ENCODE measurements at regions not wholly inside any gene's neighbourhood (a gene's known extent, or its start where the extent isn't known, plus 50 kb on each side); places are given as distances from the start of the nearest gene placed in this dataset.

DNA sequence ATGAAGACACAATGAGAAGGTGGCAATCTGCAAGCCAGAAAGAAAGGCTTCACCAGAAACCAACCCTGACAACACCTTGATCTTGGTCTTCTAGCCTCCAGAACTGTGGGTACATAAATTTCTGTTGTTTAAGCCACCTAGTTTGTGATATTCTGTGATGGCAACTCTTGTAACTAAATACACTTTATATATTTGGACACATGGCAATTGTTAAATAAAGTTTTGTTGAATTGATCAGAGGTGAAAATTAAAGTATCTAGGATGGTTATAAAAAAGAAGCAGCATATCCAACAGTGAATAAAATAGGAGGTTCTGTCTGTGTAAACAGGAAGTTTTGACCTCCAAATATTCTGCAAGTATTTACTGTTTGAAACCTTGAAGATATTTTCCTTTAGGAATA lies 516.3 kb downstream of the SOX5 start:
- H3K36me3 ChIP-seq (ENCODE audit: low read depth), result no peaks in the 10 kb centered on the region
- no peak overlapping the region for H2AFZ ChIP-seq
- no peak for DNase-seq
- no peaks in the 10 kb centered on the region for H3K79me2 ChIP-seq (ENCODE audit: insufficient read depth)
- no peaks in the 10 kb centered on the region for H3F3A ChIP-seq (ENCODE audit: insufficient read depth)
- no peak overlapping the region for H3K4me3 ChIP-seq
- peaks cover 3% of the 10 kb centered on the region for H3K9me3 ChIP-seq (ENCODE audit: low read depth)
- no peaks in the 10 kb centered on the region for H3K9me2 ChIP-seq (ENCODE audit: insufficient read depth)
- in situ Hi-C loops (cut with MboI), result no loop called here
- H3K9ac ChIP-seq, result no peak overlapping the region
- H3K27me3 ChIP-seq (replicated peaks; ENCODE audit: insufficient read depth), result no peaks in the 10 kb centered on the region
- H3K4me1 ChIP-seq (ENCODE audit: insufficient read depth), result no peaks in the 10 kb centered on the region
- no peaks in the 10 kb centered on the region for H4K20me1 ChIP-seq (ENCODE audit: insufficient read depth)
- H3K27ac ChIP-seq, result no peak overlapping the region
- no peak overlapping the region for H3K4me2 ChIP-seq (ENCODE audit: unreplicated experiment)
- TF ChIP-seq EZH2 (IDR thresholded peaks at IDR 0.05; ENCODE audit: insufficient read depth, poor library complexity, severe bottlenecking) (no peak), EZH2phosphoT487 (IDR thresholded peaks at IDR 0.05; ENCODE audit: insufficient read depth, low read depth) (no peak)

DNA sequence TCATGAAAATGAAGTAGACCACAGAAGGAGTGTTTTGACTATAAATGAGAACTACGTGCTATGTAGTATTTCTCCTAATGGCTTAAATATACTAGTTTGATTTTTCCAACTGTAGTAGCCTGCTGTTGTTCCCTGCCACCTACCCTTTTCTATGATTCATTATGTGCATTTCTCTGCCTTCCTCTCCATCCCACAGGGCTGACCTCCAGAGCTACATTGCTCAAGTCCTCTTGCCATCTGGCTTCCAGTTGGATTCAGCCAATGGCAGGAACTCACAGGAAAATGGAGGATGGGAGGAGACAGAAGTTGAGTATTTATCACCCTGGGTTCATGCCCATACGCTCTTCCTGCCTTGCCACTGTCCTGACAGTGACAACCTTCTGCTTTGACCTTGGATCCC lies 515.3 kb downstream of the SOX5 start:
- no peaks in the 10 kb centered on the region for H3K27me3 ChIP-seq (replicated peaks; ENCODE audit: insufficient read depth)
- no peaks in the 10 kb centered on the region for H3K36me3 ChIP-seq (ENCODE audit: low read depth)
- in situ Hi-C loops (cut with MboI), result no loop called here
- TF ChIP-seq EZH2 (IDR thresholded peaks at IDR 0.05; ENCODE audit: insufficient read depth, poor library complexity, severe bottlenecking), result no peak
- no peak for TF ChIP-seq EZH2phosphoT487 (IDR thresholded peaks at IDR 0.05; ENCODE audit: insufficient read depth, low read depth)
- H3K4me2 ChIP-seq (ENCODE audit: unreplicated experiment), result no peak overlapping the region
- no peaks in the 10 kb centered on the region for H4K20me1 ChIP-seq (ENCODE audit: insufficient read depth)
- no peak overlapping the region for H3K27ac ChIP-seq
- 23 to 32% methylated on average over 2 of the region's 2 CpGs for WGBS, 2 experiments (ENCODE audit: low coverage in 1 of 2, low lambda C conversion rate in 2 of 2, missing lambda C conversion rate in 2 of 2)
- no peak overlapping the region for H2AFZ ChIP-seq
- no peak overlapping the region for H3K9ac ChIP-seq
- peaks cover 3% of the 10 kb centered on the region for H3K9me3 ChIP-seq (ENCODE audit: low read depth)
- no peak overlapping the region for H3K4me3 ChIP-seq
- no peaks in the 10 kb centered on the region for H3K9me2 ChIP-seq (ENCODE audit: insufficient read depth)
- H3K4me1 ChIP-seq (ENCODE audit: insufficient read depth), result no peaks in the 10 kb centered on the region
- no peaks in the 10 kb centered on the region for H3F3A ChIP-seq (ENCODE audit: insufficient read depth)
- no peaks in the 10 kb centered on the region for H3K79me2 ChIP-seq (ENCODE audit: insufficient read depth)
- no peak for DNase-seq

GRCh38 chr12:23446746-23447145 lies 502.7 kb downstream of the SOX5 start:
- no peak overlapping the region for H3K9ac ChIP-seq
- WGBS, 2 experiments (ENCODE audit: low coverage in 1 of 2, low lambda C conversion rate in 2 of 2, missing lambda C conversion rate in 2 of 2), result 0 to 3% methylated on average over 3 of the region's 3 CpGs
- no peaks in the 10 kb centered on the region for H3K79me2 ChIP-seq (ENCODE audit: insufficient read depth)
- no peaks in the 10 kb centered on the region for H3K9me2 ChIP-seq (ENCODE audit: insufficient read depth)
- no peak overlapping the region for H3K27ac ChIP-seq
- no peaks in the 10 kb centered on the region for H3K4me1 ChIP-seq (ENCODE audit: insufficient read depth)
- TF ChIP-seq EZH2 (IDR thresholded peaks at IDR 0.05; ENCODE audit: insufficient read depth, poor library complexity, severe bottlenecking) (no peak), EZH2phosphoT487 (IDR thresholded peaks at IDR 0.05; ENCODE audit: insufficient read depth, low read depth) (no peak)
- DNase-seq, result no peak
- H4K20me1 ChIP-seq (ENCODE audit: insufficient read depth), result no peaks in the 10 kb centered on the region
- no peak overlapping the region for H2AFZ ChIP-seq
- H3K4me2 ChIP-seq (ENCODE audit: unreplicated experiment), result no peak overlapping the region
- H3K27me3 ChIP-seq (replicated peaks; ENCODE audit: insufficient read depth), result no peaks in the 10 kb centered on the region
- H3K9me3 ChIP-seq (ENCODE audit: low read depth), result no peaks in the 10 kb centered on the region
- H3K4me3 ChIP-seq, result no peak overlapping the region
- no peaks in the 10 kb centered on the region for H3K36me3 ChIP-seq (ENCODE audit: low read depth)
- in situ Hi-C loops (cut with MboI), result no loop called here
- no peaks in the 10 kb centered on the region for H3F3A ChIP-seq (ENCODE audit: insufficient read depth)

DNA sequence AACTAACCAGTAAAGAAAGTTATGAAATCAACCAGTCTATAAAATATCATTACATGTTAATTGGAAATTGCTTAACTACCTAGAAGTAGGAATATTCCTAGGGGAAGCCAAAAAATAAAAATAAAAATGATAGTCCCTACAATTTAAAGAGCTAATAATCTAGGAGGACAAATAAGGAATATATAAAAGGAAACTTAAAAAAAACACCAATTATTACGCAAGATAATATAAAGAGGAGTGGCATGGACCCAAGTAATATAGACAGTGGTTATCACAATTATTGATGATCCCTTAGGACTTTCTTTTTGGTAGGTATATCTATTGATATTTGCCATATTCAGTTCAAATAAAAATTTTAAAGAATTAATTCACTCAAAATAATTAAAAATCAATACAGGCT lies 498.7 kb downstream of the SOX5 start:
- WGBS, 2 experiments (ENCODE audit: low coverage in 1 of 2, low lambda C conversion rate in 2 of 2, missing lambda C conversion rate in 2 of 2), result 35 to 39% methylated on average over 1 of the region's 1 CpG
- Histone ChIP-seq H3K4me2 (ENCODE audit: unreplicated experiment) (no peak overlapping the region), H3K9me3 (ENCODE audit: low read depth) (no peaks in the 10 kb centered on the region), H3F3A (ENCODE audit: insufficient read depth) (no peaks in the 10 kb centered on the region), H3K27me3 (replicated peaks; ENCODE audit: insufficient read depth) (no peaks in the 10 kb centered on the region), H3K27ac (no peak overlapping the region), H3K79me2 (ENCODE audit: insufficient read depth) (no peaks in the 10 kb centered on the region), H4K20me1 (ENCODE audit: insufficient read depth) (no peaks in the 10 kb centered on the region), H3K9me2 (ENCODE audit: insufficient read depth) (no peaks in the 10 kb centered on the region), H3K9ac (no peak overlapping the region), H3K4me1 (ENCODE audit: insufficient read depth) (no peaks in the 10 kb centered on the region), H2AFZ (no peak overlapping the region), H3K4me3 (no peak overlapping the region), H3K36me3 (ENCODE audit: low read depth) (no peaks in the 10 kb centered on the region)
- DNase-seq, result no peak
- in situ Hi-C loops (cut with MboI), result no loop called here
- TF ChIP-seq EZH2phosphoT487 (IDR thresholded peaks at IDR 0.05; ENCODE audit: insufficient read depth, low read depth) (no peak), EZH2 (IDR thresholded peaks at IDR 0.05; ENCODE audit: insufficient read depth, poor library complexity, severe bottlenecking) (no peak)

- Histone ChIP-seq H3K27me3 (replicated peaks; ENCODE audit: insufficient read depth) (no peaks in the 10 kb centered on the region), H3K79me2 (ENCODE audit: insufficient read depth) (no peaks in the 10 kb centered on the region), H3K36me3 (ENCODE audit: low read depth) (no peaks in the 10 kb centered on the region), H3K4me1 (ENCODE audit: insufficient read depth) (no peaks in the 10 kb centered on the region), H3K9ac (no peak overlapping the region), H3K4me2 (ENCODE audit: unreplicated experiment) (no peak overlapping the region), H3K4me3 (no peak overlapping the region), H3F3A (ENCODE audit: insufficient read depth) (no peaks in the 10 kb centered on the region), H3K9me2 (ENCODE audit: insufficient read depth) (no peaks in the 10 kb centered on the region), H2AFZ (no peak overlapping the region), H3K27ac (no peak overlapping the region), H4K20me1 (ENCODE audit: insufficient read depth) (no peaks in the 10 kb centered on the region), H3K9me3 (ENCODE audit: low read depth) (no peaks in the 10 kb centered on the region)
- TF ChIP-seq EZH2phosphoT487 (IDR thresholded peaks at IDR 0.05; ENCODE audit: insufficient read depth, low read depth) (no peak), EZH2 (IDR thresholded peaks at IDR 0.05; ENCODE audit: insufficient read depth, poor library complexity, severe bottlenecking) (no peak)
- in situ Hi-C loops (cut with MboI), result no loop called here
- no peak for DNase-seq
- 7 to 8% methylated on average over 2 of the region's 2 CpGs for WGBS, 2 experiments (ENCODE audit: low coverage in 1 of 2, low lambda C conversion rate in 2 of 2, missing lambda C conversion rate in 2 of 2)
Measured at GRCh38 chr12:23455283-23455682, 494.2 kb downstream of the SOX5 start.

Measured in GM23248 (cell line).